ENCODE measurements at regions not wholly inside any gene's neighbourhood (a gene's known extent, or its start where the extent isn't known, plus 50 kb on each side); places are given as distances from the start of the nearest gene placed in this dataset.
"Not testable (repeated sequence)": the region's sequence is repeated elsewhere in the genome, so short reads cannot be mapped to it uniquely, and the experiment has no call there.

DNA sequence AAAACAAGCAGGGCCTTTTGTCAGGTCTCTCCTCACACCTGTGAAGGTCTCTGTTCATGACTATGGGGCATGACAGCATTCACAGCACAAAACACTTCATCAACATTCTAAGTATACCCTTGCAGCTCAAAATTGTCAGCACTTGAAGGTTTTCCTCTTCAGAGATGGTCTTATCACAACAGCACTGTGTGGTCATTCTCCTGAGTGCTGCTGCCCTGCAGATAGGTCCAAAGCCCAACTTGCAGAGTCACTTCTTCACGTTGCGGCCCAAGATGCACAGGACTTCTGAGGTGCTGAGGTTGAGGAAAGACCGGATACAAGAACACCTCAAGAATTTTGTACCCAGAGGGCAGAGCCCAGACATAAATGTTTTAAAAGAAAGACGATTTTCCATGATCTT, 574.5 kb downstream of the UQCRFS1 start:
- in situ Hi-C loops (cut with MboI; ENCODE audit: low sequenced_read_pairs) = no loop called here

- in situ Hi-C loops (cut with MboI; ENCODE audit: low sequenced_read_pairs) = no loop called here
These were observed 576.2 kb downstream of the UQCRFS1 start for GRCh38 chr19:28636706-28637105.

- in situ Hi-C loops (cut with MboI; ENCODE audit: low sequenced_read_pairs) = no loop called here
These were observed 576.8 kb downstream of the UQCRFS1 start for GRCh38 chr19:28636016-28636629.

GRCh38 chr19:28634837-28635236, 578.1 kb downstream of the UQCRFS1 start:
- in situ Hi-C loops (cut with MboI; ENCODE audit: low sequenced_read_pairs) = no loop called here

DNA sequence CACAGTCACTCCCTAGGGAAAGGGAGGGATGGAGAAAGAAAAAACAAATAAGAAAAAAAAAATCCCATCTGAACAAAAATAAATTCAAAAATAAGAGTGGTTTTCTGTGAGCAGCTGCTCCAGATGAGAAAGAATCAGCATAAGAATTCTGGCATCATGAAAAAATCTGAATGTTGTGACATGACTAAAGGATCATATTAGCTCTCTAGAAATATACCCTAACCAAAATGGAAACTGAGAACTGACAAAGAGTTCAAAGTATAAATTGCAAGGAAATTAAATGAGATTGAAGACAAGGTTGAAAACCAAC, 579.0 kb downstream of the UQCRFS1 start:
- in situ Hi-C loops (cut with MboI; ENCODE audit: low sequenced_read_pairs) = no loop called here

- in situ Hi-C loops (cut with MboI; ENCODE audit: low sequenced_read_pairs) = no loop called here
These were observed 579.5 kb downstream of the UQCRFS1 start for GRCh38 chr19:28633319-28634018.

DNA sequence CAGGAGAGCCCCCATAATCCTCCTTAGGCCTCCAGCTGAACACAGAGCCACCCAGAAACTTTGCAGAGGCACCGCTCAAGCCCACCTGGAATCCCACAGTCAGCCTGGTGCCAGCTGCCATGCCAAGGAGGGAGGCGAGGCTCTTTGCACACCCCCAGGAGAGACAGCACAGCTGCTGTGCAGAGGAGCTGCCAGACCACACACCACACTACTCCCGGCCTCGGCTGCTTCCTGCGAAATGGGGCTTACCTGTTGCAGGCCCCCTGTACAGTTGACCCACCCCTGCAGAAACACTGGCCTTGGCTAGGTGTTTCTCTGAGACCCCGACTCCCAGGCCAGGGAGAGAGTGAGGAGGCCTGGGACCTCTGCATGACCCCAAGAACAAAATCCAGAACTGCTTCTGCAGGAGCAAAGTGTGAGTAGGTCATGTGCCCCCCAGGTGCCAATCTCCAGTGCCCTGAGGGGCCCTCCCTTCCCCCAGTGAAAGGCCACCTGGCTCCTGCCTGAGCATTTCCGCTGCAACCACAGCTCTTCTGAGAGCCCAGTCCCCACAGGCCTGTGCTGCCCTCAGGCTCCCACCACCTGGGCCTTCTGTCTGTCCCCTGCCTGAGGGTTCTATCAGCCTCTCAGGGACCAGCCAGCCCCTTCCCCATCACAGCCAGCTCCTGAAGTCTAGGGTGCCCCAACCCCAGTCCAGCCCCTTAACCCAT, 580.4 kb downstream of the UQCRFS1 start:
- in situ Hi-C loops (cut with MboI; ENCODE audit: low sequenced_read_pairs) = no loop called here

DNA sequence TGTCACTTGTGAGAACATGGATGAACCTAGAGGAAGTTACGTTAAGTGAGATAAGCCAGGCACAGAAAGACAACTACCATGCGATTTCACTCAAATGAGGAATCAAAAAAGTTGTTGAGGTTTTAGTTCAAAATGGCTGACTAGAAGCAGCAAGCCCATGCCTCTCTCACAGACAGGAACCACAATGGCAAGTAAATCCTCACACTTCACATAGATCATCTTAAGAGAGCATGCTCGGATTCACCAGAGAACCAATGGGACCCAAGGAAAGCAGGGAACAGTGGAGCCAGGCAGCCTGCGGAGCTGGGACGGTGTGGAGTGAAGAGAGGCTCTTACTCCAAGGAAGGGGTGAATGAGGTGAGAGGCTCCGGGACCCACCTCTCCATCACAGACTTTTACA, 581.0 kb downstream of the UQCRFS1 start:
- in situ Hi-C loops (cut with MboI; ENCODE audit: low sequenced_read_pairs) = no loop called here

DNA sequence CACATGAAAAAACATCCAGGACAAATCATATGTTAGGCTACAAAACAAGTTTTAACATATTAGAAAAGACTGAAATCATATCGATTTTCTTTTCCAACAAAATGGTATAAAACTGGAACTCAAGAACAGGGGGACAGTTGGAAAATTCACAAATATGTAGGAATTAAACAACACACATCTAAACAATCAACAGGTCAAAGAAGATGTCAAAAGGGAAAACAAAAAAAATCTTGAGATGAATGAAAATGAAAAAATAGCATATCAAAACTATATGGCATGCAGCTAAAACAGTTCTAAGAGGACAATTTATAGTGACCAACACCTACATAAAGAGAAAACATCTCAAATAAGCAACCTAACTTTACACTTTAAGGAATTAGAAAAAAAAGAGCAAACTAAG, 585.3 kb downstream of the UQCRFS1 start:
- in situ Hi-C loops (cut with MboI; ENCODE audit: low sequenced_read_pairs) = no loop called here

- in situ Hi-C loops (cut with MboI; ENCODE audit: low sequenced_read_pairs) = not testable (repeated sequence)
These were observed 586.5 kb downstream of the UQCRFS1 start for GRCh38 chr19:28626407-28626806.

- in situ Hi-C loops (cut with MboI; ENCODE audit: low sequenced_read_pairs) = no loop called here
These were observed 593.0 kb downstream of the UQCRFS1 start for GRCh38 chr19:28619816-28620429.

- in situ Hi-C loops (cut with MboI; ENCODE audit: low sequenced_read_pairs) = no loop called here
These were observed 594.4 kb downstream of the UQCRFS1 start for GRCh38 chr19:28618504-28618903.

DNA sequence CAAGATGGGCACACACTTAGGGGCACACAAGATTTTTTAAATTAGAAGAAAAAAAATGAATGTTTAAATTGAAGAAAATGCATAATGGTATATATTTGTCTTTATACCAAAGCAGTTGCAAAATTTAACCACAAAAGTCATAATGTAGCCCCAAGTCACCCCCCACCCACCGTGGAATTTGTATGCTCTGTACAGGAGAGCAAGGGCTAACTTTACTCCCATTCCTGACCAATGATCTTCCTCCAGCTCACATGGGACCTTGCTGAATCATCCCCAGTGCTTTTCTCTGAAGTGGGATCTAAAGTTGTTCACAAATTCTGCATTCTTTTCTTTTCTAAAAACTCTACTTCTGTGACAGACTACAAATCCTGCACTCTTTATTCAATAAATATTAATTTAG, 597.0 kb downstream of the UQCRFS1 start:
- in situ Hi-C loops (cut with MboI; ENCODE audit: low sequenced_read_pairs) = no loop called here

GRCh38 chr19:28615546-28615916, 597.4 kb downstream of the UQCRFS1 start:
- in situ Hi-C loops (cut with MboI; ENCODE audit: low sequenced_read_pairs) = no loop called here

DNA sequence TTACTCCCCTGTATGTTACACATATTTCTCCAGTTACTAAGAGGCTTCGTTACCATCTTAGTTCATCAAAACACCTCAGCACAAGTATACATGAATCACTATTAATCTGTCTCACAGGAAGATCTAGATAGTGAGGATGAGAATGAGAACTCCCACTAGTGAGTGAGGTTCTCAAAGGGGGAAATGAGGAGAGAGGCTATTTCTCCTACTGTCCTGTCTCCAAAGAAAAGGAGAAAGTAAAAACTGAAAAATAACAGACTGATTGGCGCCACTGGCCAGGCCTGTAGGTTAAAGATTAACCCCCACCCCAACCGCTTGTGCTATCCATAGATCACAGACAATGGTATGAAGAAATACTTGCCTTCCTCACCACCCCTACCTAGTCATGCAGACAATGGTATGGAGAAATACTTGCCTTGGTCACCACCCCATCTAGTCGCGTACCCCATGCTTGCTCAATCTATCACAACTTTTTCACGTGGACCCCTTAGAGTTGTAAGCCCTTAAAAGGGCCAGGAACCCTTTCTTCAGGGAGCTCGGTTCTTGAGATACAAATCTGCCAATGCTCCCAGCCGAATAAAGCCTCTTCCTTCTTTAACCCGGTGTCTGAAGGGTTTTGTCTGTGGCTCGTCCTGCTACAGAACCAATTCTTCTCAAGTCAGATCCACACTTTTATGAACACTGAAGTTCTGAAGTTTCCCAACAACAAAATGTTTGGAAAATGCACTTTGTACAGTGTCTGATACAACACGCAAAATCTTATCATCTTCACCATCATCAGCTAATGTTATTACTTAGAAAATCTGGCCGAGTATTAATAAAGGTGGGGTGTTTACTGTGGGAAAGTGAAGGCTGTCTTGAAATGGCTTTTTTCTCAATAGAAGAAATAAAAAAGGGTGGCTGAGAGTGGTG, 598.1 kb downstream of the UQCRFS1 start:
- in situ Hi-C loops (cut with MboI; ENCODE audit: low sequenced_read_pairs) = no loop called here

DNA sequence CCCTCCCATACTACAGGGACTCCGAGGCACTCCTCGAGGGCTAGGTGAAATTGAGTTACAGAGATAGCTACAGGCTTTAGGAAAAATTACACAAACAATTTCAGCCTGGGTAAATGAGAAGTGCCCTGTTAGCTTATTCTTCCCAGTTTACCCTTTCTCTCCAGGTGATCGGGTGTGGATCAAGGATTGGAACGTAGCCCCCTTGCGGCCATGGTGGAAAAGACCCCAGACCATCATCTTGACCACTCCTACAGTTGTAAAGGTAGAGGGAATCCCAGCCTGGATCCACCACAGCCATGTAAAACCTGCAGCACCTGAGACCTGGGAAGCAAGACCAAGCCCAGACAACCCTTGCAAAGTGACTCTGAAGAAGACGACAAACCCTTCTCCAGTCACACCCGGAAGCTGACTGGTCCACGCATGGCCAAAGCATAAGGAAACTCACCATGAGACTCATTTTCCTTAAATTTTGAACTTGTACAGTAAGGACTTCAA, 600.6 kb downstream of the UQCRFS1 start:
- in situ Hi-C loops (cut with MboI; ENCODE audit: low sequenced_read_pairs) = no loop called here

DNA sequence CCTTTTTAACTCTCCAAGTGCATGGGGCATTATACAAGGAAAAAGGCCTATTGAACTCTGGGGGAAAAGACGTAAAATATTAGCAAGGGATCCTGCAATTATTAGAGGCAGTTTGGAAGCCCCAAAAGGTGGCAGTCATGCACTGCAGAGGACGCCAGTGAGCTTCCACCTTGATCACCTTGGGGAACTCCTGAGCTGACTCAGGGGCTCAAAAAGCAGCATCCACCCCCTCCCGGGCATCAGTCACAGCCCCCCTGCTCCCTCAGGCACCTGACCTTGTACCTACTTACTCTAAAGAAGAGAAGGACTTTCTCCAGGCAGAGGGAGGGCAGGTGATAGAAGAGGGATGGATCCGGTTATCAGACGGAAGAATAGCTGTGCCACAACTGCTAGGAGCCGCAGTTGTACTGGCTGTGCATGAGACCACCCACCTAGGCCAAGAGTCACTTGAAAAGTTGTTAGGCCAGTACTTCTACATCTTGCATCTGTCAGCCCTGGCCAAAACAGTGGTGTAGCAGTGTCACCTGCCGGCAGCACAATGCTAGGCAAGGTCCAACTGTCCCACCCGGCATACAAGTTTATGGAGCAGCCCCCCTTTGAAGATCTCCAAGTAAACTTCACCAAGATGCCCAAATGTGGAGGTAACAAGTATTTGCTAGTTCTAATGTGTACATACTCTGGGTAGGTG, 601.6 kb downstream of the UQCRFS1 start:
- in situ Hi-C loops (cut with MboI; ENCODE audit: low sequenced_read_pairs) = not testable (repeated sequence)

- in situ Hi-C loops (cut with MboI; ENCODE audit: low sequenced_read_pairs) = no loop called here
These were observed 602.2 kb downstream of the UQCRFS1 start for GRCh38 chr19:28610731-28611130.

DNA sequence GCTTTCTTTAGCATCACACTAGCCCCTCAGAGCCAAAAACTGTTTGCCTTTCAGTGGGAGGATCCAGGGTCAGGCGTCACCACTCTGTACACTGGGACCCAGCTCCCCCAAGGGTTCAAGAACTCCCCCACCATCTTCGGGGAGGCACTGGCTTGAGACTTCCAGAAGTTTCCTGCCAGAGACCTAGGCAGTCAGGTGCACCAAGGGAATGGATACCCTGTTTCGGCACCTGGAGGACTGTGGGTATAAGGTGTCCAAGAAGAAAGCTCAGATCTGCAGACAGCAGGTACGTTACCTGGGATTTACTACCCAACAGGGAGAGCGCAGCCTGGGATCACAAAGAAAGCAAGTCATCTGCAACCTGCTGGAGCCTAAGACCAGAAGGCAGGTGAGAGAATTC, 603.0 kb downstream of the UQCRFS1 start:
- in situ Hi-C loops (cut with MboI; ENCODE audit: low sequenced_read_pairs) = loop anchor here (10.0 kb wide), 1 partner anchor 135 kb away; no protein-coding TSS in a partner anchor

Data from HL-60/S4 treated with phorbol 12-myristate 13-acetate at 8.2 ng/mL for 4 days and 3 days (cell line).